CD4-positive, alpha-beta T cell treated with Interleukin-17A for 4 hours (primary cell): ENCODE measurements at regions not wholly inside any gene's neighbourhood (a gene's known extent, or its start where the extent isn't known, plus 50 kb on each side); places are given as distances from the start of the nearest gene placed in this dataset.
"Not testable (repeated sequence)": the region's sequence is repeated elsewhere in the genome, so short reads cannot be mapped to it uniquely, and the experiment has no call there.

Experiments
- DNase-seq: peaks from one replicate; pipeline ENCODE4 v3.0.0-alpha.2; 2020; ENCODE audit warnings: mixed read lengths

- DNase-seq: no peak
These were observed 515.5 kb upstream of the AGA start for GRCh38 chr4:177957596-177958360.

DNA sequence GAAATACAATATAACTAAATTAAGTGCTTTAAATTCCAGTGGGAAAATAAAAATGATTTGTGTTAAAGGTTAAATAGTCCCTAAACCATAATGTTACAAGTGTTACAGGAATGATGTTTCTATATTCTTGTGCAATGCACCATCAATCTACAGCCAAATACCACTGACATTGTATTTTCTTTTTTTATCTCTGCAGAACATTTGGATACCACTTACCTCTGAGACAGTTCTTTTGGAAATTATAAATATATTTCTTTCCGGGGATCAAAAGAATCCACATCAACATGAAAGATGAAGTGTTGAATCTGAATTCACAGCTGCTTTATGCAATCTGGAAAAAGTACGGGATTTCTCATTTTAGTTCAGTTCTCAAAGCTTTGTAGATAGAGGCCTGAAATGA is 518.3 kb upstream of the AGA start:
- DNase-seq: no peak

GRCh38 chr4:177961761-177962380 is 519.6 kb upstream of the AGA start:
- no peak for DNase-seq

- DNase-seq: no peak
These were observed 521.8 kb upstream of the AGA start for GRCh38 chr4:177964061-177964460.

DNA sequence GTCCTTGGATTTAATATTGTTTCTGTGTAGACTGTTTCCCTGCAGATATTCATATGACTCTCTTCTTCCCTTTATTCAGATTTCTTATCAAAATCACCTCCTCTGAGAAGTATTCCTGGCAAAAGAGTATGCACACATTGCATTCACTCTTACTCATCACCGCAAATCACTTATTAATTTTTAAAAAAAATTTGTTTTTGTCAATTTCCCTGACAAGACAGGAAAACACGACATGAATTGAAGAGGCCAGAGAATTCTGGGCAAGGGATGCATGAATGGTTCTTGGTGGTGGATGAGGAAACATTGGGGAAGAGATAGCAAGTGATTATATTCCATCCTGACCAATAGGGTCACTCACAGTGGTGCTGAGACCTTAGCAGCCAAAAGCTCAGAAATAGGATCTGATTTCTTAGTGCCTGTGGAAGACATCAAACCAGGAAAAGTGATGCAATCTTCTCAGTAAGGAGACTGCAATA is 522.5 kb upstream of the AGA start:
- DNase-seq: no peak

DNA sequence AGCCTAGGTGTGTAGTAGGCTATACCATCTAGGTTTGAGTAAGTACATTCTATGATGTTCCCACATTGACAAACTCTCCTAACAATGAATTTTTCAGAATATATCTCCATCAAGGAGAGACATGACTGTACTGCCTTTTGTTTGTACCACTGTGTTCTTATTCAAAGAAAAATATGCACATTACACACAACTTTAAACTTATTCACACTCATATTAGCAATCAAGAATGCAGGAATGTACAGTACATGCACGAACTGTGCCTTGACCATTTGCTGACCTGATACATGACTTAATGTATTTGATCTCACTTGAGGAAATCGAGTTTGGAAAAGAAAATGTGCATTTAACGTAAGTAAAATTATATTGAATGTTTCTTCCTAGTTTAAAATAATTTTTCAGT is 525.1 kb upstream of the AGA start:
- no peak for DNase-seq

- no peak for DNase-seq
These were observed 526.7 kb upstream of the AGA start for GRCh38 chr4:177968817-177969442.

DNA sequence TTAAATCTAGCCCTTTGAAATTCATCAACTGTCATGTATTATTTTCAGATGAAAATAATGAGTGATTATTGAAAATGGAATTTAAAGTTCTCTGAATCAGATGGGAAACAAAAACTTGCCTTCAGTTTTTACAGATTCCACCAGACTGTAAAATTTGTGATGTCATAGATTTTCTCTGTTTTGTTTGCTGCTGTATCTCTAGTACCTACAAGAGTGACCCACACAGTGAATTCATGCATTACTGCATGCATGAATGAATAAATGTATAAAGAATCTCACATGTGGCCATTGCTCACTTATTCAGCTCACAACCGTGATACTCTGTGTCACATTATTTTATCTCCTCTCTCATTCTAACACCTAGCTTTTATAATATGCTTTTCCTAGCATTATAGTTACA is 532.2 kb upstream of the AGA start:
- no peak for DNase-seq

DNA sequence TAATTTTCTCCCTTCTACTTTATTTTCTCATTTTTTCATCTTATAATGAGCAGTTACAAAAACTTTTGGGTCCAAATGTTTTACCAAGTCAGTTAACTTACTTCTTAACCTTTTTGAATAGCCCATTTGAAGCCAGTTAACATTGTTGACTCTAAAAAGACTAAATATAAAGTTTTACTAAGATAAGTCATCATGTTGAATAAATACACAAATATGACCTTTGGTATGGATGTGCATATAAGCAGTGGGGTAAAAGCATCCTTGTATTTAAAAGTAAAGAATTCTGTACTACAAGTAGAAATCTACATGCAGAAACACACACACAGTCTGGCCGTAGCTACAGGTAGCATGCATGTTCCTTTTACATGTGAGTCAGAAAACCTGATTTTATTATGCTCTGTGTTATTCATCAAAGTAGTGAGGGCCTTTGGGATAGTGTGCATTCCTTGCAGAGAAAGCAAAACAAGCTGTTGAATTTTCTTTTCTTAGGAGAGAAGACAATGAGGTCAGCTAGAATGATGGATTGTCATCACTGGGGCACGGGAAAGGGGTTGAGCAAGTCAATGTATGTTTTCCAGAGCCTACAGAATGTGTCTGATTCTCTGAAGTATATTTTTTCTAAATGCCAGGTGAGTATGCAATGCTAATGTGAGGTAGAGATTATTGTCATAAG is 533.2 kb upstream of the AGA start:
- DNase-seq: no peak

DNA sequence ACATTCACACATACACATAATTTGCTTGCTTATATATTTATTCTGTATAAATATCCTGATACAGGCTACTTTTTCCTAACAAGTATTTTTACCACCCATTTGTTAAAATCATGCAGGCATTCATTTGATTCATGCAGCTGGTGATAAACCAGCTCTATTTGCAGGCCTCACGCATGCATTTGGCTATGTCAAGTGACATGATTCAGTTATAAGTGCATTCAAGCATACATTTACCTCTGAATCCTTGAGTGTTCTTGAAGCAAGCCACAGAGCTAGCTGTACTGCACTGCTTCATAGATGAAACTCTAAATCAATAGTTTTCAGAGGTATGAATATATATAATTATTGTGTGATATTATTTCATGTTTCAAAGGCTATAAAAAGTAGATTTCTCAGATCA is 544.0 kb upstream of the AGA start:
- DNase-seq: no peak

GRCh38 chr4:177987896-177988295 is 545.7 kb upstream of the AGA start:
- no peak for DNase-seq

DNA sequence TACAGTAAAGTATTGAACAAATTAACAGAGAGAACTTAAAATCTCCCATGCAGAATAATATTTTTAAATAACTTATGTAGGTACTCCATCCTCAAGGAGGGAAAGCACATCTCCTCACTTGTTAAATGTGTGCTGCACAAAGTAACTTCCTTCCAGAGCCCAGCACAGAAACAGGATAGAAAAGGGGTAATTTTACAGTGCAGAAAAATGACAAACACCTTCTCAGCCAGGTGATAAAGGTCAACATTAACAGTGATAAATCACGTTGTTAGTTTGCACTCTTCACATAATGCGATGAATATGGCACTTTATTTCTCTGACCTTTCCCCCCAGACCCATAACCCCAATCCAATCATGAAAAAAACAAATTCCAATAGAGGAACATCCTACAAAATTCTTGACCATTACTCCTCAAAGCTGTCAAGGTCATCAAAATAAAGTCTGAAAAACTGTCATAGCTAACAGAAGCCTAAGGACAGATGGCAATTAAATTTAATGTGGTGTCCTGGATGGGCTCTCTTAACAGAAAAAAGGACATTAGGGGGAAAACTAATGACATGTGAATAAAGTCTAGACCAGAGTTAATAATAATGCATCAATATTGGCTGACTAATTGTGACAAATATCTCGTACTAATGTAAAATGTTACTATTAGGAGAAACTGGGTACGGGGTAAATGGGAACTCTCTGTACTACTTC is 547.4 kb upstream of the AGA start:
- DNase-seq: no peak

GRCh38 chr4:178003098-178003657 is 560.9 kb upstream of the AGA start:
- no peak for DNase-seq

DNA sequence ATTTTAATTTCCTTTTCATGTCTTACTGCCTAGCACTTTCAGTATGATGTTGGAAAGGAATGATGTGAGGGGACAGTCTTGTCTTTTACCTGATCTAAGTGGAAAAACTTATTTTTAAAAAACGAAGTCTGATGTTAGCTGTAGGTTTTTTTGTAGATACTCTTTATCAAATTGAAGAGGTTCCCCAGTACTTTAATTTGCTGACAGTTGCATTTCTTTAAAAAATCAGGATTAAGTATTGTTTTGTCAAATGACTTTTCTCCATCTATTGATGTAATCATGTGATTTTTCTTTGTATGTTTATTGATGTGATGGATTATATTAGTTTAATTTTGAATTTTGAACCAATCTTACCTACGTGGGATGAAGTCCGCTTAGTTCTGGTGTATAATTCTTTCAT is 568.4 kb upstream of the AGA start:
- no peak for DNase-seq

DNA sequence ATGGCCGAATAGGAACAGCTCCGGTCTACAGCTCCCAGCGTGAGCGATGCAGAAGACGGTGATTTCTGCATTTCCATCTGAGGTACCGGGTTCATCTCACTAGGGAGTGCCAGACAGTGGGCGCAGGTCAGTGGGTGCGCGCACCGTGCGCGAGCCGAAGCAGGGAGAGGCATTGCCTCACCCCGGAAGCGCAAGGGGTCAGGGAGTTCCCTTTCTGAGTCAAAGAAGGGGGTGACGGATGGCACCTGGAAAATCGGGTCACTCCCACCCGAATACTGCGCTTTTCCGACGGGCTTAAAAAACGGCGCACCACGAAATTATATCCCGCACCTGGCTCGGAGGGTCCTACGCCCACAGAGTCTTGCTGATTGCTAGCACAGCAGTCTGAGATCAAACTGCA is 572.8 kb upstream of the AGA start:
- DNase-seq: not testable (repeated sequence)

DNA sequence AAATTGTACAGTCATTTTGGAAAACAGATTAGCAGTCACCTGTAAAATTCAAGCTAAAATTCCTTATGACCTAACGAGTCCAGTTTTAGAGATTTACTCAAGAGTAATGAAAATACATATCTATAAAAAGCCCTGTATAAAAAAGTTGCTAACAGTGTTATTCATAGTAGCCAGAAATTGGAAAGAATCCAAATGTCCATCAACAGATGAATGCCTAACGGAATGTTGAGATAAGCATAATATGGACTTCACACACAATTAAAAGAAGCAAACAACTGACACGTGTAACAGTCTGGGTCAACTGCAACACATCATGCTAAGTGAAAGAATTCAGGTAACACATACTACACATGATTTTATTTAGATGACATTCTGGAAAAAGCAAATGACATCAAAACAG is 584.8 kb upstream of the AGA start:
- no peak for DNase-seq

DNA sequence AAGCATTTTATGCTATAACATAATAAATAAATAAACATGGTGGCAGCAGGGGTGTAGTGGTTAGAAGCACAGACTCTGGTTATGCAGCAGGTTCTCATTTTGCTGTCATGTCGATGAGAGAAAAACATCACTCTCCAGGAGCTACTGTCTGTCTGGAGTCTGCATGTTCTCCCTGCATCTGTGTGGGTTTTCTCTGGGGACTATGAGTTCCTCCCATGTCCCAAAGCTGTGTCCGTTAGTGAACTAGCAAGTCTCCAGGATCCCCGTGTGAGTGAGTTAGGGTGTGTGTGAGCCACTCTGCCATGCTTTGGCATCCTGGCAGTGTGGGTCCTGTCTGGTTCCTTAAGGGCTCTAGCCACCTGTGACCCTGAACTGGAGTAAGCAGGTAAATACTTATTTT is 585.6 kb upstream of the AGA start:
- no peak for DNase-seq

DNA sequence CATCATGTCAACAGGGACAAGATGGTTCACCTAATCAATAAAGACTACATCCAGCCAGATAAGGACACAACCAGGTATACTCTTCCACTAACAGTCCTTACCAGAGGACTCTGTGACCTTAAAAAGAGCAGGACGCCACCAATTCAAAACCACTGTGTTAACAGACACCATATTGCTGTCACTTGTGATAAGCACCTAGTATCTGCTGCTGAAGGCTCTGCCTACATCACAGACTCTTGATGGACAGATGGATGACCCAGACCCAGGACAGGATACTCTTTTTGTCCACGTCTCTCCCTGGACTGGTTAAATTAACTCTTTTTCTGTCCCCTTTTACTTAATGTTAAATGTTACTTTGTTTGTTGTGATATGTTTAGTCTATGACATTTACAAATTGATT is 586.2 kb upstream of the AGA start:
- DNase-seq: no peak

DNA sequence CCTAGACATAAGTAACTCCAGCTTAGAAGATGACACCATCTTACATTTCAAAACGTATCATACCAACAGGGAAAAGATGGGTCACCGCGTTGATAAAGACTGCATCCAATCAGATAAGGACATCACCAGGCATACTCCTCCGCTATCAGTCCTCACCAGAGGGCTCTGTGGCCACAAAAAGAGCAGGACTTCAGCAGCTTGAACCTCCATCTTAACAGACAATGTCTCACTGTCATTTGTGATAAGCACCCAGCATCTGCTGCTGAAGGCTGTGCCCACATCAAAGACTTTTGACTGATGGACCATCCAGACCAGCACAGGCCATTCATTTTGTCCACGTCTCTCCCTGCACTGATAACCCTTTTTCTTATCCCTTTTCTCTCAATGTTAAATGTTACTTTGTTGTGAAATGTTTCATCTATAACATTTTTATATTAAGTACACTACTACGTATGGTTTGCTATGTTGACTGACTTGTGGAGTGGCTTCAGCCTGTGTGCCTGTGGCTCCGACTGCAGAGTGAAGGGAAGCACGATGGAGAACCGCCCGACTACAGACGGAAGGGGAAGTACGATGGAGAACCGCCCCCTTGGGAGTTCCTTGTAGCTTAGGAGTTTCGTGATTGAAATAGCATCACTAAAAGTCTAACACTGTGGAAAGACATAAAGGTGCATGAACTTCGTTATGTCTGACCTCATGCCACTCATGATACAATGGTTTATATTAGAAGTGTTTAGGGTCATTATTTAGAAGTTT is 595.4 kb upstream of the AGA start:
- DNase-seq: no peak

GRCh38 chr4:178056996-178057395 is 614.8 kb upstream of the AGA start:
- DNase-seq: no peak

GRCh38 chr4:178063568-178063967 is 621.3 kb upstream of the AGA start:
- no peak for DNase-seq
